ES-I3 (cell line): ENCODE measurements at regions not wholly inside any gene's neighbourhood (a gene's known extent, or its start where the extent isn't known, plus 50 kb on each side); places are given as distances from the start of the nearest gene placed in this dataset.
A peak's percentile ranks its signal among the peaks of the same experiment; 100 is the strongest.

Source experiments
- H3K36me3 ChIP-seq: 2 replicates; pipeline ENCODE4 v1.6.1; 2013; ENCODE audit warnings: mild to moderate bottlenecking, low read length, control low read depth, moderate library complexity; ENCODE audit not compliant: insufficient read depth
- H3K4me1 ChIP-seq: 2 replicates; pipeline ENCODE4 v1.6.1; 2013; ENCODE audit warnings: mild to moderate bottlenecking, control low read depth, low read length; ENCODE audit not compliant: insufficient read depth
- H3K9ac ChIP-seq: 2 replicates; pipeline ENCODE4 v1.6.1; 2013; ENCODE audit warnings: low read depth, mild to moderate bottlenecking, low read length, moderate library complexity
- H3K9me3 ChIP-seq: 2 replicates; pipeline ENCODE4 v1.6.1; 2013; ENCODE audit warnings: mild to moderate bottlenecking, low read length, moderate library complexity; ENCODE audit not compliant: control insufficient read depth, insufficient read depth

DNA sequence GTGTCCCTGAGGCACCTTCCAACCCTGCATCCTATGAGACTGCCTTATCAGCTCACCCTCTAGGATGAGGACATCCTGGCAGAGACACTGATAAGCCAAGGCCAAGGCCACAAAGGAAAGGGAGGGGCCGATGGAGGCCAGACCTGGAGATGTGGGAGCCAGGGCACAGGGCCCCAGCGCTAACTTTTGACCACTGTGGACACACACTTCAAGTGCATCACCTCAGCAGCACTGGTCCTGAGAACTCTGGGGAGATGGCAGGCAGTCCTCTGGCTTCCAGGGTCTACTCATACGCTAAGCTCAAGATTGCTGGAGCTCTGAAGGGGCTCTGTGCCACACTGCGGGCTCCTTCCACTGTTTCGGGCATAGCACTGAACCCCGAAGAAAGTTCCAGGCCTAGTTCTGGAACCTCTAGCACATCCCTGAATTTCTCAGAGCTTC, 100.2 kb upstream of the ID2 start:
- Histone ChIP-seq H3K4me1 (peaks cover 10% of the 10 kb centered on the region), H3K9ac (no peak overlapping the region), H3K9me3 (no peaks in the 10 kb centered on the region), H3K36me3 (no peaks in the 10 kb centered on the region)

DNA sequence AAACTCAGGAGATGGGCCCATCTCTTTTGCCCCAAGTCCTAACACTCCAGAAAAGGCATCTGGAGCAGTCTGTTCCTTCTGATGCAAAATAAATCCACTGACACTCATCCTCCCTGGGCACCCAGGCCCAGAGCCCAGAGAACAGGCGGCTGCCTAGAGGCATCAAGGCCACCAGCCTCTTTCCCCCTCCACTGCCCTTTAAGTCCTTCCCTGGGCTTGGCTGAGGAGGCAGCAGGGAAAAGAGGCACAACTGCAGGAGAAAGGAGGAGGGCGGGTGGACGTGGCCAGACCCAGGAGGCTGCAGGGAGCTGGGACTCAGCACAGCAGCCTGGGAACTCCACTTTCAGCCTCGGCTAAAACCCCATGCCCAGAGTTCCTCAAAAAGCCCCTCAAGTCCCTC, 99.7 kb upstream of the ID2 start:
- Histone ChIP-seq H3K4me1 (peaks cover 10% of the 10 kb centered on the region), H3K9me3 (no peaks in the 10 kb centered on the region), H3K36me3 (no peaks in the 10 kb centered on the region), H3K9ac (no peak overlapping the region)

DNA sequence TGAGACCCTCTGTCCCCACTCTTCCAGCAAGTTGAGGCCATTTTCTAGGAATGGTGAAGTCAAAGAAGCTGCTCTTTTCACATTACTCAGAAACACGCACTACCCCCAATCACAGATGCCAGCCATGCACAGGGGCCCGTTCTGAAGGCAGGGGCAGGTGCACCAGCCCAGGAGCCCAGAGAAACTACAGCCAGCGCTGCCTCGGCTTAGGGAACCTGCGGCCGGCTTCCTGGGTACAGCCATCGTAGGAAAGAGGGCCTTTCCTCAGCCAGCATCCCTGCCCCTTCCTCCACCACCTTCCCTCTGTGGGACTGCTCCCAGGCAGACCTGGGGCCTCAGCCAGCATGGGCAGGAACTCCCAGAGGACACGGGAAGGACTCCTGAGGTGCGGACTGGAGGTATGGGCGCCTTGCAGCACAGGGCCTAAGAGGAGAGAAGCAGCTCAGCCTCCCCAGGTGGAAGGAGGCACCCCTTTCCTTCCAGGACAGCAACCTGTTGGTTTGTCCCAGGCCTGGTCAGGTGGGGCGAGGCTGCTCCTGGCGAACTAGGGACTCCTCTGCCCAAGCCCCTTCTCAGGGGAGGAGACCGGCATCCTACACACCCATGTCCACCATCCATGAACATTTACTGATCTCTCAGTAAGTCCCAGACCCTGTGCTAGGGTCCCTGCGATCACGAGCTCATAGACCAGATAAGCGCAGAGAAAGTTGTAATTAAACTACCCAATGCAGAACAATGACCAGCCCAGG, 99.0 kb upstream of the ID2 start:
- no peak overlapping the region for H3K9ac ChIP-seq
- no peaks in the 10 kb centered on the region for H3K9me3 ChIP-seq
- peaks cover 10% of the 10 kb centered on the region for H3K4me1 ChIP-seq
- H3K36me3 ChIP-seq: no peaks in the 10 kb centered on the region

DNA sequence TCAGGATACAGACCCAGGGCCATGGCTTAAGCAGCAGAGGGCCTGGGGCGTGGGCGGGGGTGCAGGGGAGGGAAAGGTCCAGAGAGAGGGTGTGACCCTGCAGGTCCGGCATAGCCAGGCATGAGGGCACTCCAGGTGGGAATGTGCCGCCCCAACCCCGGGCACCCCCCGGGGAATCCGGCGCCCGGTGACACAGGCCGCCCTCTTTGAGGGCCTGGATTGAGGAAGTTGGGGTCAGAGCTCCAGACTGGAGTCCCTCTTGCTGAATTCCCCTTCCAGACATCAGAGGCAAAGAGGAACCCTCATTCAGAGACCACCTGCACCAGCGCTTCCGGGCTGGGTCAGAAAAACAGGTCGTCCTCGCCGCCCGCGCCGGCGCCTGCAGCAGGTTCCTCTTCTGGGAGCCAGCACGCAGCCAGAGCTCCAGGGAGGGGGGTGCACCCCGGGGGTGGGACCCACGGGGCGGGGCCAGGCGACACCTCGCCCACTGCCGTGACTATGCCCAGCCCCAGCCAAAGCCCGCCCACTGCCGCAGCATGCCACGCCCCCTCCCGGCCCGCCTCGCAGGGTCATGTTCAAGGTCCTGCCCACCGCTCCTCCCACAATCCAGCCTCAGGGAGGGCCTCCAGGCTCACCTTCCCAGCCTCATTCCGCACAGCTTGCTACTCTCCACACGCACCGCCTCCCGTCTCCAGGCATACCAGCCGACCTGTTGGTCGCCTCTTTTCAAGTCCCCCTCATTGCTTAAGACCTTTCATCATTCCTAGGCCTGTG, 98.3 kb upstream of the ID2 start:
- Histone ChIP-seq H3K9ac (peak overlapping the region; percentile 65), H3K9me3 (no peaks in the 10 kb centered on the region), H3K36me3 (no peaks in the 10 kb centered on the region), H3K4me1 (peaks cover 10% of the 10 kb centered on the region)

DNA sequence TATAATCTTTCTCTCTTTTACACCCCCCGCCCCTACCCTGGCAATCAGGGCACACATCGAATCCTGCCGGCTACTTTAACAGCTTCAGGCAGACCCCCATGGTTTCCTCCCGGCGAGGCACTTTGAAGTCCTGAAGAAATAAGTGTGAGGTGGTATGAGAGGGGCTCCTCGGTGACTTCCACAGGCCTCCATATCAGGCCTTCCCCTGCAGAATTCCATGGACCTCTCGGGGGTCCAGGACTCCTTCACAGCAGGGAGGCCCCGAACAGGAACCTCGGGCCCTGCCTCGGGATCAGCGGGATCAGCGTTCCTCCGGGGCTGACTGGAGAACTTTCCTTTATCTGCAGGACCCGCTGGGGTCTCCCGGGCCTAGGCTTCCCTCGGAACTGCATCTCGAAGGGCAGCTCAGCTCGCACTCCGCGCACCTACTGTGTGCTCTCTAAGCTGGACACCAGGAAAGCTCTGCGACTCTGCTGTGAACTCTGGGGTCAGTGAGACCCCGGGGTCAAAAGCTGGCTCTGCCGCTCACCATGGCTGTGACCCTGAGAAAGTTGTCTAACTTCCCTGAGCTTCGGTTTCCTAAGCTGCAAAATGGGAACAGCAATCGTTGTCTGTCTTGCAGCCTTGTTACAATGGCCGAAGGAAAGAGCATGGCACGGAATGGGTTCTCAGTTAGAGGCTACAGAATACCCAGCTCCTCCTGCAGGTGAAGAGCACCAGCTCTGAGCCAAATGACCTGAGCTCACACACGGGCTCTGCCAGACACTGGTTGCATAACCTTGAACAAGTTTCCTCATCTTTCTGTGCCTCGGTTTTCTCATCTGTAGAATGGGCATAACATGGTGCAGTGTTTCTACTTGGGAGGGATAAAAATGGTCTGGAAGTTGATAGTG, 97.4 kb upstream of the ID2 start:
- Histone ChIP-seq H3K9ac (peak overlapping the region; percentile 65), H3K9me3 (no peaks in the 10 kb centered on the region), H3K36me3 (no peaks in the 10 kb centered on the region), H3K4me1 (peaks cover 10% of the 10 kb centered on the region)

DNA sequence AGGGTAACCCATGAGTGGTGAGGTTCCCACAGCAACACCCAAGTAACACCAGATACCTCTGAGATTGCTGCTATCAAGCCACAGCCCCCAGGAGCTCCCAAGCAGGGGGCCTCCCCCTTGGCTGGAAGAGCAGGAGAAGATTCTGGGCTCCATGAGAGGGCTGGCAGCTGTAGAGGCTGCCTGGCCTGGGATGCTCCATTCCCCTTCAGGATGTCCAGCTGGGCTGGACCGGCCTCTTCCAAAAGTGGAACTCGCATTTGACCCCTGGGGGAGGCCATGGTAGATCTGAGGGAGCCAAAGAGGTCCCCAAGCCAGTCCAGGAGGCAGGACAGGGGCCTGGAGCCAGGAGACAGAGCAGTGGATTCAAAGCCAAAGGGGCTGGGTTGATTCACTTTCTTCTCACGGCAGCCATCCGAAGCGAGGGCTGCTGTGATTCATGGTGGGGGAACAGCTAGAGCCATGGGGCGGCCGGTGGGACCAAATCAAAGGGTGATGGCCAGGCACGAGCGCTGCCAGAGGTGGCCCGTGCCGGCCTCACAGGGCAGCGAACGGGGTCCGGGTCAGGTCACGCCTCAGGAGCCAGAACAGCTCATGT, 95.3 kb upstream of the ID2 start:
- H3K36me3 ChIP-seq: no peaks in the 10 kb centered on the region
- H3K9me3 ChIP-seq: no peaks in the 10 kb centered on the region
- H3K4me1 ChIP-seq: peaks cover 3% of the 10 kb centered on the region; the same call in 1 of the 2 replicates
- no peak overlapping the region for H3K9ac ChIP-seq

DNA sequence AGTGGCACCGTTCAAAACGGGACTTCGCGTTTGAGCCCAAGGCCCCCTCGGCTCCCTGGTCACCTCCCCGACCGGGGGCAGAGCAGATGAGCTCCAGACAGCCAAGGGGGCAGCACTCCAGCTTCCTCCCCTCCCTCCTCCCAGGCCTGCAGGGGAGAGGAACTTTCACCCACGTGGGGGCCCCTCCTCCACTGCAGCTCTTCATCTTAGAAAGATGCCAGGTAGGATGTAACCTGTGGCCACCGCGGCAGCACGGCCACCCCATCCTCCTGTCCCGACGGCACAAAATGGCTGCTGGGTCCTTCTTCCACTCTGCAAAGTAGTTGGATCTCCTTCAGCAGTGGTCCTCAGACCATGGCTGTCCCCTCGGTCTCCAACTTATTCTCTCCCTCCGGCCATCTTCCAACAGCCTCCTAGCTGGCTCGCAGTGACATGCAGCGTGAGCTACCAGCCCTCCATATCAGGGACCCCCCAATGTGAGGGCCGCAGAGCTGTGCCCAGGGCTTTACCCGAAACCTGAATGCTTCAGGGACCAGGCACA, 94.5 kb upstream of the ID2 start:
- Histone ChIP-seq H3K9me3 (no peaks in the 10 kb centered on the region), H3K9ac (no peak overlapping the region), H3K36me3 (no peaks in the 10 kb centered on the region), H3K4me1 (peaks cover 3% of the 10 kb centered on the region; the same call in 1 of the 2 replicates)

DNA sequence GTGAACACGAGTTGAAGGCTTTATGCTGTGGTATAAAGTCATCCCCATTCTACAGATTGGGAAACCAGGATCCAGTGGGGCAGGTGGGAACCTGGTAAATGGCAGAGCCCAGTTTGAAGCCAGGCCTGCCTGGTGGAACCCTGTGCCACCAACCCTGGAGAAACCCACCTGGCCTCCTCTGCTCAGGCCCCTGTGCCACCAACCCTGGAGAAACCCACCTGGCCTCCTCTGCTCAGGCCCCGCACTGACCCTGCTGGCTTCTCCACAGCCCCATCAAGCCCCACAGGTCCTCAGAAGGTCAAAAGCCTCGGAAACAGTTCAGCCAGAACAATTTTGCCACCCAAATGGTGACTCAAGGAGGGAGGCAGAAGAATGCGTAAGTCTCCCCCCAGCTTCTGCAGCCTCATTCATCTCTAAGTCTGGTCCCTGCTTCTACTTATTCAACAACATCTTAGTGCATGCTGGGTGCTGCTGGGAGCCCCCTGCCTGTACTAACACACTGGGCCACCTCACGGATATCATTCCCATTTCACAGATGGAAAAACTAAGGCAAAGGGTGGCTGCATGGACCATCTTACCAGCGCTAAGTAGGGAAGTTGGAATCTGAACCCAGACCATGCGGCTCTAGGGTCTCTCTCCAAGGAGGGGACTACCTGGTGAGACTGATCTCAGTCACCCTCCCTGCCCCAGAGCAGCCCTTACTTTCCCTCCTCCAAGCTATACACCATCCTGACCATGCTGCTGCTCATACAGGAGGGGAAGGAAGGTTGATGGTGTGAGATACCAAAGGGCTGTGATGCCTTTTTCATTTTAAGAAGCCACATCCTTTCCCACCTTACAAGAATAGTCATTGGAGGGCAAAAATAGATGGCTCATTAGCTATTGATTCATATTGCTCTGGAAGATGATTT, 93.7 kb upstream of the ID2 start:
- no peaks in the 10 kb centered on the region for H3K36me3 ChIP-seq
- H3K9me3 ChIP-seq: no peaks in the 10 kb centered on the region
- H3K4me1 ChIP-seq: peaks cover 3% of the 10 kb centered on the region; the same call in 1 of the 2 replicates
- H3K9ac ChIP-seq: no peak overlapping the region

DNA sequence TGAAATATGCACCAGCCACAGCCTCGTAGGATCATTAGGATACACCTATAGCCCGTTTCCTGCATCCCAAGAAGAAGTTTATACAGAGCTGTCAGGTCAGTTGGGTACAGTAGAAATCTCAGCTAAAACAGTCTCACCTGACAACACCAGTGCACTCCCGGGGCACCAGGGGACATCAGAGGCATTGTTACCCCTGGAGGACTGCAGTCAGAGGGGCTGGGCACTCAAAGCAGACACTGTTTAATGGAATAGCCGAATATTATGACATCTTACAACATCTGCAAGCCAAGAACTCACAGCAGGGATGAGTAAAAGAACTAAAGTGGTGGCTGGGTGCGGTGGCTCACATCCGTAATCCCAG, 93.0 kb upstream of the ID2 start:
- H3K4me1 ChIP-seq: peaks cover 3% of the 10 kb centered on the region; the same call in 1 of the 2 replicates
- no peak overlapping the region for H3K9ac ChIP-seq
- no peaks in the 10 kb centered on the region for H3K9me3 ChIP-seq
- H3K36me3 ChIP-seq: no peaks in the 10 kb centered on the region

DNA sequence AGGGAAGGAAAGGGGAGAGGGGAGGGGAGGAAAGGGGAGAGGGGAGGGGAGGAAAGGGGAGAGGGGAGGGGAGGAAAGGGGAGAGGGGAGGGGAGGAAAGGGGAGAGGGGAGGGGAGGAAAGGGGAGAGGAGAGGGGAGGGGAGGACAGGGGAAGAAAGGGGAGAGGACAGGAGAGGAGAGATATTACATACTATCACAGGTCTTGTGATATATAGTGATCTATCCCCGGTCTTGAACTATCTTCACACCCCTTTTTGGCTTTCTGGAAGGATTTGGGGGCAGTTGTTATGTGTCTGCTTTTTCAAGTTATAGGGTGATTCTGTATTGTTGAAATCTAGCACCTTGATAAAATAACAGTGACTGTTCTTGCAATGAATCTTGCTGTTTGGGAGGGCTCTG, 92.1 kb upstream of the ID2 start:
- Histone ChIP-seq H3K4me1 (peaks cover 3% of the 10 kb centered on the region; the same call in 1 of the 2 replicates), H3K9ac (no peak overlapping the region), H3K9me3 (no peaks in the 10 kb centered on the region), H3K36me3 (no peaks in the 10 kb centered on the region)

DNA sequence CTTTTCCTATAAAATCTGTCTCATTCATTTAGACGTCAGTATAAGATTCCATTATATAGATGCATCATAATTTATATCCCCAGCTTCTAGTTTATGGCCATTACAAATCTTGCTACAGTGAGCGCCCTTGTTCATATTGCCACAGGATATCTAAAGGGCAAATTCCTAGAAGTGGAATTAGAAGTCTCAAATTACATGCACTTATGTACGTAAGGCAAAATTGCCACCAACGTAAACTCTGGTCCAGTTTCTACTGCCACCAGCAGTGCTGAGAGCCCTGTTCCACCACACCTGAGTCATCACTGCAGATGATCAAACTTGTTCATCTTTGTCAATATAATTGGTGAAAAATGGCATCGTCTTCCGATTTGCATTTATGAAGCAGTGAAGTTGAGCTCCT, 90.9 kb upstream of the ID2 start:
- Histone ChIP-seq H3K9me3 (no peaks in the 10 kb centered on the region), H3K36me3 (no peaks in the 10 kb centered on the region), H3K9ac (no peak overlapping the region), H3K4me1 (0 out of 2 replicates have a peak, but pooled peaks cover 2% of the 10 kb centered on the region)

DNA sequence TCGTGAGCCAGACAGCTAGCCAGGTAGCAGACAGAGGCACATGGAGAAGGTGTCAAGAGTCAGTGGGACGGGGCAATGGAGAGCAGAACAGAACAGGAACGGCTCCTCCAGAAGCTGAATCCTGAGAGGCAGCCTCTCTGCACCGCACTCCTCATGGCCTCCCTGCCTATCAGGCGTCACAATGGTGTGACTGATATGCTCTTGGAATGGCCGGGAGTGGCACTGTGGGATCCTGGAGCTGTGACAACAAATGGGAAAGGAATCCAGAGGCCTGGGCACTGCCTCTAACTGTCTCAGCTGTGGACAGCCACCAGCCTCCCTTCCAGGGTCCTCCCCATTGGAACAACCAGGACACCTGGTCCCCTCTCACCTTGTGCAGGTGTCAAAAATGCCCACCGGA, 89.1 kb upstream of the ID2 start:
- Histone ChIP-seq H3K4me1 (no peaks in the 10 kb centered on the region), H3K9me3 (no peaks in the 10 kb centered on the region), H3K36me3 (no peaks in the 10 kb centered on the region), H3K9ac (no peak overlapping the region)

DNA sequence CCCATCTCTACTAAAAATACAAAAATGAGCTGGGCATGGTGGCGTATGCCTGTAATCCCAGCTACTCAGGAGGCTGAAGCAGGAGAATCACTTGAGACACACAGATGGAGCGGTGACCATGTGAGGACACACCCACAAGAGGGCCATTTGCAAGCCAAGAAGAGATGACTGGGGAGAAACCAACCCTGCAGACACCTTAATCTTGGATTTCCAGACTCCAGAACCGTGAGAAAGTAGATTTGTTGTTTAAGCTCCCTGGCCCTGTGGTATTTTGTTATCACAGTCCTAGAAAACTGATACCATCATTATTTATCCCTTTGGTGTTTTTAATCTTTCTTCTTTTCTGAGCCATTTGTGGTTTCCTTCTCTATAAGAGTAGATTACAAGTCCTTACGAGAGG, 88.6 kb upstream of the ID2 start:
- no peaks in the 10 kb centered on the region for H3K4me1 ChIP-seq
- H3K9me3 ChIP-seq: no peaks in the 10 kb centered on the region
- no peak overlapping the region for H3K9ac ChIP-seq
- H3K36me3 ChIP-seq: no peaks in the 10 kb centered on the region
